OCI-LY3 (cell line): ENCODE measurements at regions not wholly inside any gene's neighbourhood (a gene's known extent, or its start where the extent isn't known, plus 50 kb on each side); places are given as distances from the start of the nearest gene placed in this dataset.

Experiments
- H2AFZ ChIP-seq: fragments of 200-600, 300-600 bp; shearing (Covaris generic); 2 replicates; pipeline ENCODE4 v1.6.0; 2014; ENCODE audit warnings: antibody characterized with exemption, low read depth, low read length
- H3K27ac ChIP-seq: fragments of 200-600, 300-600 bp; sonication (generic); 2 replicates; pipeline ENCODE4 v1.5.1; 2014; ENCODE audit warnings: mild to moderate bottlenecking, low read length, moderate library complexity, mixed read lengths
- H3K27me3 ChIP-seq: fragments of 200-600, 300-600 bp; sonication (generic); 2 replicates; pipeline ENCODE4 v1.6.1; 2014; ENCODE audit warnings: low read depth, low read length, mixed read lengths
- H3K36me3 ChIP-seq: fragments of 200-600, 300-600 bp; sonication (generic); replicated peaks from 2 replicates; pipeline ENCODE3; 2014; ENCODE audit warnings: low read depth, low read length, mixed read lengths
- H3K4me1 ChIP-seq: fragments of 300-600, 200-600 bp; sonication (generic); 2 replicates; pipeline ENCODE4 v1.6.1; 2014; ENCODE audit warnings: low read length, mixed read lengths
- H3K4me2 ChIP-seq: fragments of 200-600, 300-600 bp; sonication (generic); 2 replicates; pipeline ENCODE4 v1.6.1; 2014; ENCODE audit warnings: low read length, mixed read lengths
- H3K4me3 ChIP-seq: fragments of 300-600, 200-600 bp; sonication (generic); 2 replicates; pipeline ENCODE4 v1.5.1; 2014; ENCODE audit warnings: antibody characterized with exemption, mild to moderate bottlenecking, low read length, moderate library complexity
- H3K79me2 ChIP-seq: fragments of 300-600, 200-600 bp; shearing (Covaris generic); 2 replicates; pipeline ENCODE4 v1.6.1; 2014; ENCODE audit warnings: mild to moderate bottlenecking, low read length, mixed read lengths
- H3K9ac ChIP-seq: fragments of 300-600, 200-600 bp; shearing (Covaris generic); 2 replicates; pipeline ENCODE4 v1.6.0; 2014; ENCODE audit warnings: mild to moderate bottlenecking, low read length, moderate library complexity
- H3K9me3 ChIP-seq: fragments of 200-600, 300-600 bp; shearing (Covaris generic); 2 replicates; pipeline ENCODE4 v1.6.1; 2014; ENCODE audit warnings: low read length, mixed read lengths; ENCODE audit not compliant: insufficient read depth
- H4K20me1 ChIP-seq: fragments of 200-600, 300-600 bp; sonication (generic); 2 replicates; pipeline ENCODE4 v1.6.1; 2016; ENCODE audit warnings: low read length, mixed read lengths; ENCODE audit not compliant: insufficient read depth
- CTCF ChIP-seq: fragments of 200-600, 300-600 bp; sonication (generic); IDR thresholded peaks from 2 replicates; pipeline ENCODE4 v1.5.1; 2014; ENCODE audit warnings: antibody characterized with exemption, low read length, low read depth
- EZH2phosphoT487 ChIP-seq: fragments of 200-600 bp; shearing (Covaris generic); IDR thresholded peaks from 2 replicates; pipeline ENCODE4 v1.6.1; 2018; ENCODE audit warnings: antibody characterized with exemption, mixed run types, low read depth

- Histone ChIP-seq H3K4me2 (no peak overlapping the region), H3K27me3 (0 out of 2 replicates have a peak, but pooled peaks cover 3% of the 10 kb centered on the region), H2AFZ (no peak overlapping the region), H3K36me3 (no peaks in the 10 kb centered on the region), H3K4me3 (no peak overlapping the region), H3K9me3 (no peaks in the 10 kb centered on the region), H3K27ac (no peak overlapping the region), H3K9ac (no peak overlapping the region), H3K79me2 (no peaks in the 10 kb centered on the region), H4K20me1 (no peaks in the 10 kb centered on the region), H3K4me1 (no peaks in the 10 kb centered on the region)
- TF ChIP-seq CTCF (no peak), EZH2phosphoT487 (no peak)
Measured at GRCh38 chr7:136087881-136088280, 110.7 kb upstream of the MTPN start.

GRCh38 chr7:136086712-136087111 is 109.6 kb upstream of the MTPN start:
- Histone ChIP-seq H3K9ac (no peak overlapping the region), H3K9me3 (no peaks in the 10 kb centered on the region), H3K79me2 (no peaks in the 10 kb centered on the region), H3K4me2 (peak overlapping the region; percentile 24), H3K4me3 (no peak overlapping the region), H3K27ac (no peak overlapping the region), H3K27me3 (0 out of 2 replicates have a peak, but pooled peaks cover 3% of the 10 kb centered on the region), H3K4me1 (no peaks in the 10 kb centered on the region), H3K36me3 (no peaks in the 10 kb centered on the region), H2AFZ (no peak overlapping the region), H4K20me1 (no peaks in the 10 kb centered on the region)
- TF ChIP-seq EZH2phosphoT487 = no peak
- TF ChIP-seq CTCF = no peak

GRCh38 chr7:136079934-136080333 is 102.8 kb upstream of the MTPN start:
- Histone ChIP-seq H3K9me3 (no peaks in the 10 kb centered on the region), H3K9ac (no peak overlapping the region), H3K4me1 (no peaks in the 10 kb centered on the region), H3K27me3 (0 out of 2 replicates have a peak, but pooled peaks cover 7% of the 10 kb centered on the region), H3K4me3 (no peak overlapping the region), H4K20me1 (no peaks in the 10 kb centered on the region; the same call in 1 of the 2 replicates), H3K36me3 (no peaks in the 10 kb centered on the region), H2AFZ (no peak overlapping the region), H3K27ac (no peak overlapping the region), H3K79me2 (no peaks in the 10 kb centered on the region), H3K4me2 (no peak overlapping the region)
- TF ChIP-seq EZH2phosphoT487 = no peak
- no peak for TF ChIP-seq CTCF

- H2AFZ ChIP-seq = no peak overlapping the region
- H3K9me3 ChIP-seq = no peaks in the 10 kb centered on the region
- H3K9ac ChIP-seq = no peak overlapping the region
- H3K4me1 ChIP-seq = no peaks in the 10 kb centered on the region
- H3K4me3 ChIP-seq = no peak overlapping the region
- no peaks in the 10 kb centered on the region; the same call in 1 of the 2 replicates for H4K20me1 ChIP-seq
- H3K36me3 ChIP-seq = no peaks in the 10 kb centered on the region
- H3K27ac ChIP-seq = no peak overlapping the region
- H3K79me2 ChIP-seq = no peaks in the 10 kb centered on the region
- no peak overlapping the region for H3K4me2 ChIP-seq
- TF ChIP-seq CTCF (no peak), EZH2phosphoT487 (no peak)
- H3K27me3 ChIP-seq = 0 out of 2 replicates have a peak, but pooled peaks cover 7% of the 10 kb centered on the region
Measured at GRCh38 chr7:136079478-136079892, 102.3 kb upstream of the MTPN start.
